Endodermal cell (in vitro differentiated cells): ENCODE measurements at regions not wholly inside any gene's neighbourhood (a gene's known extent, or its start where the extent isn't known, plus 50 kb on each side); places are given as distances from the start of the nearest gene placed in this dataset.

ENCODE experiments used
- DNase-seq: peaks from one replicate; pipeline ENCODE4 v3.0.0-alpha.2; 2017
- H3K27ac ChIP-seq: 2 replicates; pipeline ENCODE4 v1.5.1; 2013; ENCODE audit warnings: mild to moderate bottlenecking, low read depth, low read length, moderate library complexity
- H3K27me3 ChIP-seq: 2 replicates; pipeline ENCODE4 v1.6.1; 2013; ENCODE audit warnings: mild to moderate bottlenecking, low read length, moderate library complexity; ENCODE audit not compliant: insufficient read depth, control insufficient read depth, poor library complexity, severe bottlenecking
- H3K36me3 ChIP-seq: 2 replicates; pipeline ENCODE4 v1.7.0; 2013; ENCODE audit warnings: mild to moderate bottlenecking, low read length, moderate library complexity; ENCODE audit not compliant: control insufficient read depth, insufficient read depth
- H3K4me1 ChIP-seq: one replicate; pipeline ENCODE4 v1.7.0; 2013; ENCODE audit warnings: low read length; ENCODE audit not compliant: control insufficient read depth, insufficient read depth
- H3K4me3 ChIP-seq: 2 replicates; pipeline ENCODE4 v1.5.1; 2013; ENCODE audit warnings: mild to moderate bottlenecking, low read length, moderate library complexity
- H3K9ac ChIP-seq: 2 replicates; pipeline ENCODE4 v1.6.1; 2013; ENCODE audit warnings: mild to moderate bottlenecking, low read length, moderate library complexity; ENCODE audit not compliant: poor library complexity, severe bottlenecking; ENCODE audit errors: extremely low read depth
- H3K9me3 ChIP-seq: 2 replicates; pipeline ENCODE4 v1.6.1; 2013; ENCODE audit warnings: mild to moderate bottlenecking, low read length, moderate library complexity; ENCODE audit not compliant: control insufficient read depth
- H3K27ac Mint-ChIP-seq: 2 replicates; pipeline ENCODE4 v1.8.0; 2020; ENCODE audit warnings: mixed read lengths
- H3K27me3 Mint-ChIP-seq: 2 replicates; pipeline ENCODE4 v1.8.0; 2021; ENCODE audit warnings: mild to moderate bottlenecking, mixed read lengths; ENCODE audit not compliant: insufficient read depth
- H3K36me3 Mint-ChIP-seq: 2 replicates; pipeline ENCODE4 v1.8.0; 2020; ENCODE audit warnings: low read depth, mixed read lengths
- H3K4me1 Mint-ChIP-seq: 2 replicates; pipeline ENCODE4 v1.8.0; 2020; ENCODE audit warnings: mixed read lengths
- H3K4me3 Mint-ChIP-seq: 2 replicates; pipeline ENCODE4 v1.8.0; 2020; ENCODE audit warnings: mild to moderate bottlenecking, moderate library complexity, mixed read lengths
- H3K9me3 Mint-ChIP-seq: 2 replicates; pipeline ENCODE4 v1.8.0; 2020; ENCODE audit warnings: mild to moderate bottlenecking, mixed read lengths
- CTCF ChIP-seq: fragments of 200-600 bp; sonication (generic); conservative IDR thresholded peaks from 2 replicates; pipeline ENCODE4 v1.5.0; 2021; ENCODE audit warnings: antibody characterized with exemption, mild to moderate bottlenecking
- WGBS, 2 experiments: methylation state at CpG; one replicate each; pipeline versions ENCODE4 v1.1.5 to v1.1.7; 2013; ENCODE audit warnings: missing lambda C conversion rate in 2 of 2, mixed read lengths in 1 of 2; ENCODE audit not compliant: insufficient coverage in 1 of 2, insufficient read length in 1 of 2; 5-methylcytosine and 5-hydroxymethylcytosine counted together

- WGBS, 2 experiments, result 88 to 93% methylated on average over 2 to 3 of the region's 3 CpGs
- H3K9me3 ChIP-seq, result no peaks in the 10 kb centered on the region
- H3K4me3 Mint-ChIP-seq, result no peak overlapping the region
- no peaks in the 10 kb centered on the region for H3K36me3 Mint-ChIP-seq
- H3K36me3 ChIP-seq, result no peaks in the 10 kb centered on the region
- H3K27me3 ChIP-seq, result no peaks in the 10 kb centered on the region
- H3K9me3 Mint-ChIP-seq, result no peaks in the 10 kb centered on the region
- H3K9ac ChIP-seq, result no peak overlapping the region
- no peak for TF ChIP-seq CTCF
- no peaks in the 10 kb centered on the region for H3K4me1 ChIP-seq
- no peak overlapping the region for H3K27ac Mint-ChIP-seq
- no peak overlapping the region for H3K27ac ChIP-seq
- no peak overlapping the region for H3K4me3 ChIP-seq
- H3K4me1 Mint-ChIP-seq, result peaks cover 3% of the 10 kb centered on the region
- DNase-seq, result no peak
- H3K27me3 Mint-ChIP-seq, result no peaks in the 10 kb centered on the region
Observed at GRCh38 chr4:180203349-180203748, 2039.9 kb upstream of the TENM3 start.

GRCh38 chr4:180205276-180205675 is 2037.9 kb upstream of the TENM3 start:
- Histone ChIP-seq H3K4me3 (no peak overlapping the region), H3K27ac (no peak overlapping the region), H3K36me3 (no peaks in the 10 kb centered on the region), H3K9ac (no peak overlapping the region), H3K27me3 (no peaks in the 10 kb centered on the region), H3K4me1 (no peaks in the 10 kb centered on the region), H3K9me3 (no peaks in the 10 kb centered on the region)
- Mint-ChIP-seq H3K27ac (no peak overlapping the region), H3K4me1 (peaks cover 6% of the 10 kb centered on the region), H3K9me3 (no peaks in the 10 kb centered on the region), H3K4me3 (no peak overlapping the region), H3K36me3 (no peaks in the 10 kb centered on the region), H3K27me3 (no peaks in the 10 kb centered on the region)
- no peak for TF ChIP-seq CTCF
- 73 to 90% methylated on average over 2 to 4 of the region's 4 CpGs for WGBS, 2 experiments
- no peak for DNase-seq

- Mint-ChIP-seq H3K36me3 (no peaks in the 10 kb centered on the region), H3K27ac (no peak overlapping the region), H3K4me3 (no peak overlapping the region), H3K4me1 (peaks cover 11% of the 10 kb centered on the region), H3K9me3 (no peaks in the 10 kb centered on the region), H3K27me3 (no peaks in the 10 kb centered on the region)
- no peak overlapping the region for H3K4me3 ChIP-seq
- no CpG with 5 or more reads among the region's 1 CpG for WGBS, 2 experiments
- H3K36me3 ChIP-seq, result no peaks in the 10 kb centered on the region
- H3K9me3 ChIP-seq, result no peaks in the 10 kb centered on the region
- no peak overlapping the region for H3K27ac ChIP-seq
- DNase-seq, result no peak
- H3K4me1 ChIP-seq, result no peaks in the 10 kb centered on the region
- H3K27me3 ChIP-seq, result no peaks in the 10 kb centered on the region
- H3K9ac ChIP-seq, result no peak overlapping the region
- no peak for TF ChIP-seq CTCF
Observed at GRCh38 chr4:180207921-180208320, 2035.3 kb upstream of the TENM3 start.
